NCI-H446 treated with DMSO at 0.1 percent for 48 hours (cell line): ENCODE measurements at regions not wholly inside any gene's neighbourhood (a gene's known extent, or its start where the extent isn't known, plus 50 kb on each side); places are given as distances from the start of the nearest gene placed in this dataset.

Experiments used
- DNase-seq: peaks from one replicate; lab custom pipeline; 2025; lab: John Stamatoyannopoulos, UW

DNA sequence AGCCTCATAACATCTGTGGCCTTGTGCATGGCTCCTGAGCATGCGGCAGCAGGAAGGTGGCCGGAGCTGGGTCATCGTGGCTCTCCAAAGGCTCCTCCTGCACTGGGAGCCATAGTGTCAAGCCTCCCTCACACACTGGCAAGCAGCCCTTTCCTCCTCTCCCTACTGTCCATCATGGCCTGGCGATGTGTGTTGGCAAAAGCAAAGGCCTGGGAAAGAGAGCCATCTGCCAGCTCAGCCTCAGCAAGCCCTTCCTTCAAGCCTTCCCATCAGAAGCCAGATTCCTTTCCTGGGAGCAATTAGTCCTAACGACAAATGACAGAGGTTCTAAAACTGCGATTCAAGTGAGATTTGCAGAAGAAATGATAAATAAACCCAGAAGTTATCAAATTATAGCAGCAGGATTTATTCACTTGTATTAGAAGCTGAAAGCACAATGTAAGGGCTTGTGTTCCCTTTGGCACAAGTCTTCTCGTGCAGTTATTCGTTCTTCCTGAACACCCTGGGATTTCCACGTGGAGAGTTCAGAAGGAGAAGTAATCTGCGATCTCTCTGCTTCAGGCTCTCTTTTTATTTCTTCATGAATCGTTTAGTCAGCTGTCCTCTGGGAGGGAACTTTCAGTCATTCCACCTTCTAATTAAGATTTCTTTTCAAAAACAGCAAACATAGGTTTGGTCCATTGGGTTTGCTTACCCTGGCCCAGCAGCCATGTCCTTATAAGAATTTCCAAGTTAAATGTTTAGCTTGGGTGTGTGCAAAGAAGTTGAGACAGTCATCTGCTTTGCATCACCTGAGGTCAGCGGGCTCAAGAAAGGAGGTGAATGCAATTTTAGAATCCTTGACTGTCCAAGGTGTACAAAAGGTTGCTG, 110.3 kb upstream of the TMC3 start:
- DNase-seq, result peak; percentile 69

DNA sequence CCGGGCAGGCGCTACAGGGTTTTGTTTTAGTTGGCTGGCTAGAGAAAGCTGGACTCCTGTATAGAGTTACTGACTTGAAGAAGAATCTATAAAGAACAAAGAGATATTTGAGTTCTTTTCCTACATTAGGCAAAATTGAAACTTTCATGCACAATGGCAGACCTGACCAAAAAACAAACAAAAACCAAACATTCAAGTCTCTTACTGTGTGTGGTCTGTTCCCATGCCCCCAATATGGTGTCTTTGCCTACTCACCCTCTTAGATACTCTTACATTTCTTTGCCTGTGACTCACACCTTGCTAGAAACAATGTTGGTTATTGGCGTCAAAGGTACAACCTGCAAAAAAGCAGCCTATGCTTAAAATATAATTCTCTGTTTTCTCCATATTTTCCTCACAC, 109.5 kb upstream of the TMC3 start:
- no peak for DNase-seq

DNA sequence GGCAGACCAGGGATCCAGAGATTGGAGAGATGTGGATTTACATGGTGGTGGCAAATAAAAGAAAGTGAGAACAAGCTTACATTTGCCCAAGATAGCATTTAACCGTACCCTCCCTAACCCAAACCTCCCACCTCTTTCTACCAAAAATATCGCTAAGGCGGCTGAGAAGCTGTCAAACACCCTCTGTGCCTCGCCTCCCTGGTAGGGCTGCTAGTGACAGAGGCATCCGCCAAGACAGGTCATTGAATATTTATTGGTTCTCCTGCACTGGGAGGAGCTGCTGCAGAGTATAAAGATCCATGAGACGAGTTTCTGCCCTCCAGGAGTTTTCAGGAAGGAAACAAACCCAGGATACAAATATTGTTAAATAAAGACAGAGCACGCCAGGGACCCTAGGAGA, 107.3 kb upstream of the TMC3 start:
- DNase-seq, result no peak

DNA sequence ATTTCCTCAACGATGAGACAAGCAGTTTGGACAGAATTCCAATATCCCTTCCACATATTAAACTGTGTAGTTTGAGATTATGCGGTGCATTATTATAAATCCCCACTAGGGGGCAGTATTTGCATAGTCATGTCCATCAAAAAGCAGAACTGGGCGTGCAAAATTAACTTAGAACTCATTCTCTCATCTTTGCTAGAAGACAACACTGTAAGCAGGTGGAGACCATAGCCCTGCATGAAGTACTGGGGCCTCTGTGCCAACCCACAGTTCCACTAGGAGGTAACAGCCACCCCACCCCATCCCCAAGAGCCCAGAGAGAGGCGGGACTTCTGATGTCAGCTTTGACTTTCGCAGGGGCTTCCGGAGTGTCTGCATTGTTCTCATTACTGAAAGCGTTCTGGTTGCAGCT, 106.6 kb upstream of the TMC3 start:
- peak; percentile 60 for DNase-seq

DNA sequence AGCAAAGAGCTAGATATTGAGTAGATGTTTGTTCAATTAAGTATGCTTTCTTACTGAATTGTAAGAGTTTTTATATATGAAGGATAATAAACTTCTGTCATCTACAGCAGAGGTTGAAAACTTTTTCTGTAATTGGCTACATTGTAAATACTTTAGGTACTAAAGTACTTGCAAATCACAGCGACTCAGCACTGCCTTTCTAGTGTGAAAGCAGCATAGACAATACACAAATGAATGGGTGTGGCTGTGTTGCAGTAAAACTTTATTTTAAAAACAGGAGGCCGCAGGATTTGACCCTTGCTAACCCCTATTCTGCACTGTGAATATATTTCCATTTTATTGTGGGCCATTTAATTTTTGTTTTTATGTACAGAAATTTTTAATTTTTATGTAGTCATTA, 104.3 kb upstream of the TMC3 start:
- DNase-seq, result no peak

DNA sequence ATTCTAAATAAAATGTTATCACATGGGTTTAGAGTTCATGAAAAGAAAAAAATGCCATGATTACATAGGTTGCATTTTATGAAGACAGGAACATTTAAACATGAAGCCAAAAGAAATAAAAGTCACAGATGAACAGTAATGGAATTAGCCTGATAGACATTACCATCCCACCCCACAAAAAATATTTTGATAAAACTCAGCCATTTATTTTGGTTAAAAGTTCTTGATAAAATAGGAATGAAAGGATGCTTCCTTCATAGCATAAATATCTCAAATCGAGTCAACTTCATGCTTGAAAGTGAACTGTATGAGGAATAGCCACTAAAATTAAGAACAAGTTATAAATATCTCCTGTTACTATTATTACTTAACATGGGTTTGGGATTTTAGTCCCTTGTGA, 101.9 kb upstream of the TMC3 start:
- no peak for DNase-seq

DNA sequence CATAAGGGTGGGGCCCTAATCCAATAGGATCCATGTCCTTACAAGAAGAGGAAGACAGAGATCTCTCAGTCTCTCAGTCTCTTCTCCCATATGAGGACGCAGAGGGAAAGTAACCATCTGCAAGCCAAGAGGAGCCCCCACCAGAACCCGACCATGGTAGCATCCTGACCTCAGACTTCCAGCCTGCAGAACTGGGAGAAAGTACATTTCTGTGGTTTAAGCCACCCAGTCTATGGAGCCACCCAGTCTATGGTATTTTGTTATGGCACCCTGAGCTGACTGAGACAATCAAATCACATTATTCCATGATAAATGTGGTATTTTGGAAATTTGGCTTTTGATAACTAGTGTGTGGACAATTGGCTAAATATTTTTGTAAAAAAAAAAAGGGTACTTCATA, 101.5 kb upstream of the TMC3 start:
- no peak for DNase-seq

DNA sequence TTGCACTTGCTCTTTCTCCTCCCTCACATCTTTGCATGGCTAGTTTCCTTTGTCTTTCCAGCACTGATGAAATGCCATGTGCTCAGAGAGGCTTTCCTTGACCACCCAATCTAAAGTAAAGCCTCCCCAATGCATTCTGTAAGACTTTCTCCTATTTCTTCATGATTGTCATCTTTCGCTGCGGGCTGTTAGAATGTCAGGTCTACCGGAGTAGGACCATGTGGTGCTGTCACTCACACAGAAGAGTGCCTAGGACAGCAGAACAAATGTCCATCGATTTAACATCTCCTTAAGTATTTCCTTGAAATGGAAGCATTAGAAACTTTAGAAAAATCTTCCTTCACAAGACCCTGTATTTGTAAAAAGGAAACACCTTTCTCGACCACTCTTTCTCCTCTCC, 99.9 kb upstream of the TMC3 start:
- DNase-seq, result no peak

DNA sequence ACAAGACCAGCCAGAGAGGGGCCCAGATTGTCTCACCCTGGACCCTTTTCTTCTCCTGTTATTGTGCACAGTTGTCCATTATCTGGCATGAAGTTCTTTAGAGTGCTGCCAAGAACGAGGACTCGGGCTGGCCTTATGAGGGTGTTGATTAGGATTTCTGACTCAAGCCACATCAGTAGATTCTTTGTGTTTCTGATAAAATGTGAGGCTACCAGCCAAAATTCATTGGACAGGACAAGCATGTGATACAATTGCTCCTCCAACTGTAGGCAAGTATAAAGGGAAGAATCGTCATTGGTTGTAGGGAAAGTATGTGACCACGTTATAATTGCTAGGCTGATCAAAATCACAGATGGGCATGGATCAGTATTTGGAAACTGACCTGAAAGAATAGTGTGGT, 99.2 kb upstream of the TMC3 start:
- no peak for DNase-seq

DNA sequence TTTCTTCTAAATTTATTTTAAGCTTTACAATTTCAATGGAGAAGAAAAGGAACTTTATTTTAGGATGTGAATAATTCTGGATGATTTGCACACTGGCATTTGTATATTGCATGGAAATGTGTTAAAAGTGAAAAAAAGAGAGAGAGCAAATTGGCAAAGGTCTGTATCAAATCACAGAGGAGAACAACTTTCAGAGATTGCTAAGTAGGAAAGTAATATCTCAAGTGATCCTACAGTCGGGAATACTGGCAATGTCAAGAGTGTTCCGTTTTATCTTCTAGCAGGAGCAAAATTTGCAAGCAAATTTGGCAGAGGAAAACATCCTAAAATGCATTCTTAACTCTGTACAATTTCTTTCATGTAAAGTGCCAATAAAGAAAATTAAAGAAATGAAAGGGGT, 97.1 kb upstream of the TMC3 start:
- DNase-seq, result no peak

DNA sequence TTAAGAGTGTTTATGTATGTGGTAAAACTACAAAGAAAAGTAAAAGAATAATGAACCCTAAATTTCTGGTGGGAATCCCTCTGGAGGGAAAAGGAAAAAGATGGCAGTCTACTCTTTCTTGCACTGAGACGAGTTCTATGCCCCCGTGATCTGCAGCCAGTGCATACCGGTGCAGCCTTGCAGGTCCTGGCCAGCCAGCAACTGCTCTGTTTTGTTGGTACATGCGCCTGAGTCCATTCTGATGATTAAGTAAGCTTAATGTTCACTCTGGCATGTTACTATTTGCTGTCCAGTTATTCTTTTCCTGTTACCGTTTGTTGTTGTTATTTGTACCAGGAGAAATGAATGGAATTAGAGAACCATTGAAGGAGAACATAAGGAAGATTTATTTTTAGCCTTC, 95.1 kb upstream of the TMC3 start:
- no peak for DNase-seq

DNA sequence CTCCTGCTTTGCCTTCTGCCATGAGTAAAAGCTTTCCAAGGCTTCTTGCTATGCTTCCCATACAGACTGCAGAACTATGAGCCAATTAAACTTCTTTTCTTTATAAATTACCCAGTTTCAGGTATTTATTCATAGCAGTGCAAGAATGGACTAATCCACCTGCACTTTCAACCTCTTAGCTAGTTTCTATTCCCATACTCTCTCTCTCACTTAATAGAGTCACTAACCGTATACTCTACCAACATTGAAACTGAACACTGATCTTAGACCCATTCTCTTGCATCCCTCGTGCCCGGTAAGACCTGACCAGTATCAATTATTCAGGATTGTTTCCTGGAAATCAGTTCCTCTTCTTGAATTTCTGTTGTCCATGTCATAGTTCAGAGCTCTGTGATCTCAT, 92.7 kb upstream of the TMC3 start:
- DNase-seq, result no peak

DNA sequence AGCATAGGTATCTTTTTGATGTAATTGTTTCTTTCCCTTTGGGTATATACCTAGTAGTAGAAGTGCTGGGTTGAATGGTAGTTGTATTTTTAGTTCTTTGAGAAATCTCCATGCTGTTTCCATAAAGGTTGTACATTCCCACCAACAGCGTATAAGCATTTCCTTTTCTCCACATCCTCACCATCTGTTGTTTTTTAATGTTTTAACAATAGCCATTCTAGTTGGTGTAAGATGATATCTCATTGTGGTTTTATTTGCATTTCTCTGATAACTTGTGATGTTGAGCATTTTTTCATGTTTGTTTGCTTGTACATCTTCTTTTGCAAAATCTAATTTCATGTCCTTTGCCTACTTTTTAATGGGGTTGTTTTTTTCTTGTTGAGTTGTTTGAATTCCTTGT, 80.0 kb upstream of the TMC3 start:
- no peak for DNase-seq

DNA sequence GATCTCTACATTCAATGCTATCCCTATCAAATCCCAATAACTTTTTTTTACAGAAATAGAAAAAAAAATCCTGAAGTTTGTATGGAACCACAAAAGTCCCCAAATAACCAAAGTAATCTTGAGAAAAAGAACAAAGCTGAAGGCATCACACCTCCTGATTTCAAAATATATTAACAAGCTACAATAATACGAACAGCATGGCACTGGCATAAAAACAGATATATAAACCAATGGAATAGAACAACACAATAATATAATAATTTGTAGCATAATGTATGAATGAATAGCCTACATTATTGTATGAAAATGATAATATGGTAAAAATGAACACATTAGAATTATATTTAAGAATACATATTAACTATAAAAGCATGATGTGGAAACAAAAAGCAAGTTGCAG, 76.7 kb upstream of the TMC3 start:
- DNase-seq, result no peak

DNA sequence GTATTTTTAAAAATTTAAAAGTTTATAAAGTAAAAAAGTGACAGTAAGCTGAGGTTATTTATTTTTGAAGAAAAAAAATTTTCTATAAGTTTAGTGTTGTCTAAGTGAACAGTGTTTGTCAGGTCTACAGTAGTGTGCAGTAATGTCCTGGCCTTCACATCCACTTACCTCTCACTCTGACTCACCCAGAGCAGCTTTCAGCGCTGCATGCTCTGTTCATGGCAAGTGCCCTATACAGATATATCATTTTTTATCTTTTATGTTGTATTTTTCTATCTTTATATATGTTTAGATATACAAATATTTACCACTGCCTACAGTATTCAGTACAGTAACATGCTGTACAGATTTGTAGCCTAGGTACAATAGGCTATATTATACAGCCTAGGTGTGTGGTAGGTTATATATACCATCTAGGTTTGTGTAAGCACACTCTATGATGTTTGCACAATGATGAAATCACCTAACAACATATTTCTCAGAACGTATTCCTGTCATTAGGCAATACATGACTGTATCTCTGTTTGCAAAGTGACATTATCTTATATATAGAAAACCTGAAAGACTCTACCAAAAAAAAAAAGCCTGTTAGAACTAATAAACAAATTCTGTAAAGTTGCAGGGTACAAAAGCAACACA, 75.9 kb upstream of the TMC3 start:
- no peak for DNase-seq

DNA sequence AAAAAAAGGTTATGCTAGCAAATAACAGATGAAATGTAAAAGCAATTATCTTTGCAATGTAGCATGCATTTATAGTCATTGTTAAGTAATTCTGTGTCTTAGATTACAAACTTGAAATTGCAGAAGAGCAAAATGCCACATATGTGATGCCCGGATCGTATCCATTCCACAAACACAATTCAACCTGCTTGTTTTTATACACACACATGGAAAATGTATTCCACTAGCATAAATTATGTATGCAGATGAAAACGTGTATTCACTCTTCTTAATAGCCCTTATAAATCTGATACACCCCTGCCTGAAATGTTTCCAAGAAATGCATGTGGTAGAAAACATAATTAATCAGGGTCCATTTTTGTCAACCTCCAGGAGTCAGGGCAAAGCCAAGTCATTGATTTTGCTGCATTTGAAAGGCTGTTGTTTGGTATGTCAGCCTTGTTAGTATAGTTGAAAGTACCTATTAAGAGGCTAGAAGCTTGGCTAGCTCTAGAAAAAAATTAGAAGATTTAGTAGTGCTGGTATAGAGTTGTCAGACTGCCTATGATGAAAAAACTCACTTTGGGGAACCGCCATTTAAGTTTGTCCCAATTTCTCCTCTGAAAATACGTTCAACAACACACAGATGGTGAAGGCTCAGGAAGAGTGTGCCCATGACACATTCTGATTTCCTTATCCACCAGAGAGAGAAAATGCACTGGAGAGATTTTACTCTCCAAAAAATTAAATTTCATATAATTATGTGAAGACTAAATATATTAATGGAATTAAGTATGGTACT, 69.2 kb upstream of the TMC3 start:
- no peak for DNase-seq

DNA sequence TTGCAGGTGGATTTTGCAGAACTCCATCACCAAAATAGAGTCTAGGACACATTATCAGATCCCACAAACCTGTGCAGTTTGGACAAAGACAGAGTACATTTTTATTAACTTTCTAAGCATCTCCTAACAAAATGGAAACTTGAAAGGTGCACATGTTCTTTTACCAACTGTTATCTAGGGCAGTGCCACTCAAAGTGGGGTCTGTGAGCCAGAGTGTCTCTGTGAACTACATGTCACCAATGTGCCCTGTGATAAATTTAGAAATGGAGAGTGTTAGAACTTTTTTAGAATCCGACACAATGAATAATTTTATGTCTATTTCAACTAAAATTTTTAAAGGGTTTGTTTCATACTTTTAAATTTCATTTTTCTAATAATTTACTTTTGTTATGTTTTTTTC, 68.4 kb upstream of the TMC3 start:
- DNase-seq, result no peak

DNA sequence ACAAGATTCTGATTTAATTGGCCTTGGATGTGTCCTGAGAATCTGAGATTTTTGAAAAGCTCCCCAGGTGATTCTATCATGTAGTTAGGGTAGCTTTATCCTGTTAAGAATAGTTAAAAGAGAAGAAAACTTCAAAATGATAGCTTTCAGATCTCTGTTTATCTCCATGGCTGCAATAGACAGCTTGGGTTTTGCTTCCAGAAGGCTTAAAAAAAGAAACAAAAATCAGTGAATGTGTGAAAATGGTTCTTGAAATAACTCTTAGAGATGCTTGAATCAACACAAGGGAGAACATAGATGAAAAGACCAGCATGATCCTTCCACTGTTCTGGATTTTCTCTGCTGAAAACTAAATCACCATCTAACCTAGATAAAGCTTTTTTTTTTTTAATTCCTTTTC, 60.8 kb upstream of the TMC3 start:
- no peak for DNase-seq

DNA sequence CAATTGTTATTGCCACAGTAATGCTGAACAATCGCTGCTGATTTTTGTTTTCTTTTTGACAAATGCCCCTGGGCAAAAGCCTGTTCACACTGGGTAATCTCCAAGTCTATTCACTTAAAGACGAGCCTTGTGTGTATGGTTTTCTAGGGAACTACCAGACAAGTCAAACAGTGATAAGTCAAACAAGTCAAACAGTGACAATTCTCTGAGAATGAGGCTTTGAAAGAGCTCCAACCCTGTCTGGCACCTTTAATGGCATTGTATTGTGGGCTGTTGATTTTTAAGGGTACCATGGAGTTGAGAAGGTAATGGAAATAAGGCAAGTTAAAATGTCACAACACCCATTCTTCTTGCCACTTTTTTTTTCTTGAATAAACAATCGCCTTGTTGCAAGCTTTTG, 59.4 kb upstream of the TMC3 start:
- DNase-seq, result no peak

DNA sequence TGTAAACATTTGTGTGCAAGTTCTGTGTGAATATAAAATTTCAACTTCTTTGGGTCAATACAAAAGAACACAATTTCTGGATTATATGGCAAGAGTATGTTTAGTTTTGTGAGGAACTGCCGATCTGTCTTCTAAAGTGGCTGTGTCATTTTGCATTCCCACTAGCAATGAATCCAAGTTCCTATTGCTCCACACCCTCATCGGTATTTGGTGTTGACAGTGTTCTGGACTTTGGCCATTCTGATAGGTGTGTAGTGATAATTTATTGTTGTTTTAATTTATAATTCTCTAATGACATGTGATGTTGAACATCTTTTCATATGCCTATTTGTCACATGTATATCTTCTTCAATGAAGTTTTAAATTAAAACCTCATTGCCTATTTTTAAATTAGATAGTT, 58.2 kb upstream of the TMC3 start:
- DNase-seq, result no peak

DNA sequence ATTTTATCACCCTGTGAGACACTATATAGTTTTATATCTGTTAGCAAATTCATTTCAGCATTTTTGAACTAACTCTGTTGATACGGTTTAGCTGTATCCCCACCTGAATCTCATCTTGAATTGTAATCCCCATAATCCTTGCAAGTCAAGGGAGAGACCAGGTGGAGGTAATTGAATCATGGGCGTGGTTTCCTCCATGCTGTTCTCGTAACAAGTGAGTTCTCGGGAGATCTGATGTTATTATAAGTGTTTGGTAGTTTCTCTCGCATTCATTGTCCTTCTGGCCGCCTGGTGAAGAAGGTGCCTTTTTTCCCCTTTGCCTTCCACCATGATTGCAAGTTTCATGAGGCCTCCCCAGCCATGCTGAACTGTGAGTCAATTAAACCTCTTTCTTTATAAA, 53.2 kb upstream of the TMC3 start:
- DNase-seq, result no peak

DNA sequence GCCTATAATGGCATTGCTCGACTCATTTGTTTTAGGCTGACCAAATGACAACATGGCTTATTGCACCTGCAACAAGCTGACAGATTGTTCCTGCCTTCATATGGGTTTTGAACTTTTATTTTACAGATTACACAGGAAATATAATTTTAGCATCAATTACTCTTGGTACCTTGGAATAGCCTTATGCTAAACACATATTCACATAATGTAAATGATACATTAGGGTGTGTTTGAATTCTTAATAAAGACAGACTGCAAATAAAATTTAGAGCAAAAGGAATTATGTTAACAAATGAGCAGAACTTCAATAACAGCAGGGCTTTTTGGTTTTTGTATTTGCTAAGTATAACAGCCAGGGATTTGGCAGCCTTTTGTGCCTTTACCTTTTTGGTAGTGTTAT, 51.9 kb upstream of the TMC3 start:
- no peak for DNase-seq
